Activated T-cell treated with anti-CD3 and anti-CD28 coated beads, Interleukin-2, amount 50 U/mL, for 24 hours (primary cell): ENCODE measurements at regions not wholly inside any gene's neighbourhood (a gene's known extent, or its start where the extent isn't known, plus 50 kb on each side); places are given as distances from the start of the nearest gene placed in this dataset.
"Not testable (repeated sequence)": the region's sequence is repeated elsewhere in the genome, so short reads cannot be mapped to it uniquely, and the experiment has no call there.

ENCODE experiments used
- DNase-seq: peaks from one replicate; pipeline ENCODE4 v3.0.0-alpha.2; 2020
- H3K27ac Mint-ChIP-seq: 2 replicates; pipeline ENCODE4 v1.8.0; 2020; ENCODE audit warnings: mild to moderate bottlenecking, mixed read lengths
- H3K27me3 Mint-ChIP-seq: 2 replicates; pipeline ENCODE4 v1.8.0; 2020; ENCODE audit warnings: mixed read lengths
- H3K36me3 Mint-ChIP-seq: 2 replicates; pipeline ENCODE4 v1.8.0; 2020; ENCODE audit warnings: low read depth, mixed read lengths
- H3K4me1 Mint-ChIP-seq: 2 replicates; pipeline ENCODE4 v1.8.0; 2020; ENCODE audit warnings: low read depth, mixed read lengths
- H3K4me3 Mint-ChIP-seq: 2 replicates; pipeline ENCODE4 v1.8.0; 2020; ENCODE audit warnings: mild to moderate bottlenecking, moderate library complexity, mixed read lengths
- H3K9me3 Mint-ChIP-seq: 2 replicates; pipeline ENCODE4 v1.8.0; 2020; ENCODE audit warnings: mixed read lengths

- no peak for DNase-seq
- Mint-ChIP-seq H3K36me3 (no peaks in the 10 kb centered on the region), H3K4me3 (no peak overlapping the region), H3K4me1 (no peaks in the 10 kb centered on the region), H3K27ac (no peak overlapping the region), H3K9me3 (no peaks in the 10 kb centered on the region), H3K27me3 (peaks cover 41% of the 10 kb centered on the region)
Observed at GRCh38 chr6:90687775-90688380, 101.0 kb upstream of the MAP3K7 start.

DNA sequence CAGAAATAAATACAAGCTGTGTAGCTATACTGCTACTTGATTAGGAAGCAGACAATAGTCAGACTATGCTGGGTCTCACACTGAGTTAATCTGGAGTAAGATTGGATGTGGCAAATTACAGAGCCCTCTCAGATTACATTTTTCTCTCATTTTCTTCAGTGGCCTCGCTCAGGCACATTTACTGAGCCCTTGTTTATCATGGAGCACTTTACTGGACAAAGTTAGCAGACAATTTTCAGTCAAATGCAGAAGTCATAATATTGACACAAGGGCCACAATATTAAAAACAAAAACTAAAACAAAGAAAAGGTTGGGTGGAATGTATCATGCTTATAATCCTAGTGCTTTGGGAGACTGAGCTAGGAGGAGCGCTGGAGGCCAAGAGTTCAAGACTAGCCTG is 95.0 kb upstream of the MAP3K7 start:
- peaks cover 12% of the 10 kb centered on the region for H3K27me3 Mint-ChIP-seq
- no peak overlapping the region for H3K4me3 Mint-ChIP-seq
- H3K9me3 Mint-ChIP-seq: no peaks in the 10 kb centered on the region
- H3K27ac Mint-ChIP-seq: no peak overlapping the region
- DNase-seq: no peak
- H3K4me1 Mint-ChIP-seq: no peaks in the 10 kb centered on the region
- no peaks in the 10 kb centered on the region for H3K36me3 Mint-ChIP-seq

DNA sequence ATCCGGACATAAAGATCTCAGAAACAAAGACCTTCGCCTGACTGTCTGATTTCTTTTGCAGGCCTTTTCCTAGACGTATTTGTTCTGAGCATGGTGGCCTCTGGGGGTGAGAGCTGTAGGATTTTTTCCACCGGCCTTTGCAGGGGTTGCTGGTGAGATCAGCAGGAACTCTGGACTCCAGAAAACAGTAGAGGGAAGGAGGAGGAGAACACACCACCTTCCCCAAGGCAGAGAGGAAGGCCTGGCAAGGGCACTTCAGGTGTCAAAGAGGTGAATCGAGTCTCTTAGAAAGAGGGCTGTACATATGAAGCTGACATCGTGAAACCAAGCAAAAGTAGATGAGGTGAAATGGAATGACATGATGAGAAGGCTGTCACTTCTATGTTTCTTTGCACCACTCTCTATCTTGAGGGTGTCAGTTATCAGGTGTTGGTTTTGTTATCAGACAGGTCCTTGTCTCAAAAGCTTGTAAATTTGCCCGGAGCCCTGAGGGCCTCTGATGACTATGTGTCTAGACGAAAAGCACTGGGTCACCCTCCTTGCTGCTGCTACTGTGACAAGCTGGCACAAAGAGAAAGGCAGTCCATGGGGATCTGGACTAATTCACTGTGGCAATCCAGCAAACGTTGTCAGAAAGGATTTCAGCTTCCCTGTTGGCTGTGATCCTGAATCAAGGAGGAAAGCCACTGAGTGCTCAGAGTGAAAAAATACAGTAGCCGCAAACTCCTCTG is 91.3 kb upstream of the MAP3K7 start:
- no peaks in the 10 kb centered on the region for H3K9me3 Mint-ChIP-seq
- H3K4me1 Mint-ChIP-seq: no peaks in the 10 kb centered on the region
- H3K27me3 Mint-ChIP-seq: peaks cover 6% of the 10 kb centered on the region
- no peaks in the 10 kb centered on the region for H3K36me3 Mint-ChIP-seq
- no peak overlapping the region for H3K27ac Mint-ChIP-seq
- H3K4me3 Mint-ChIP-seq: no peak overlapping the region
- DNase-seq: no peak

- peaks cover 6% of the 10 kb centered on the region for H3K27me3 Mint-ChIP-seq
- no peaks in the 10 kb centered on the region for H3K4me1 Mint-ChIP-seq
- H3K9me3 Mint-ChIP-seq: no peaks in the 10 kb centered on the region
- no peaks in the 10 kb centered on the region for H3K36me3 Mint-ChIP-seq
- no peak for DNase-seq
- no peak overlapping the region for H3K4me3 Mint-ChIP-seq
- H3K27ac Mint-ChIP-seq: no peak overlapping the region
Observed at GRCh38 chr6:90677440-90677839, 90.6 kb upstream of the MAP3K7 start.

DNA sequence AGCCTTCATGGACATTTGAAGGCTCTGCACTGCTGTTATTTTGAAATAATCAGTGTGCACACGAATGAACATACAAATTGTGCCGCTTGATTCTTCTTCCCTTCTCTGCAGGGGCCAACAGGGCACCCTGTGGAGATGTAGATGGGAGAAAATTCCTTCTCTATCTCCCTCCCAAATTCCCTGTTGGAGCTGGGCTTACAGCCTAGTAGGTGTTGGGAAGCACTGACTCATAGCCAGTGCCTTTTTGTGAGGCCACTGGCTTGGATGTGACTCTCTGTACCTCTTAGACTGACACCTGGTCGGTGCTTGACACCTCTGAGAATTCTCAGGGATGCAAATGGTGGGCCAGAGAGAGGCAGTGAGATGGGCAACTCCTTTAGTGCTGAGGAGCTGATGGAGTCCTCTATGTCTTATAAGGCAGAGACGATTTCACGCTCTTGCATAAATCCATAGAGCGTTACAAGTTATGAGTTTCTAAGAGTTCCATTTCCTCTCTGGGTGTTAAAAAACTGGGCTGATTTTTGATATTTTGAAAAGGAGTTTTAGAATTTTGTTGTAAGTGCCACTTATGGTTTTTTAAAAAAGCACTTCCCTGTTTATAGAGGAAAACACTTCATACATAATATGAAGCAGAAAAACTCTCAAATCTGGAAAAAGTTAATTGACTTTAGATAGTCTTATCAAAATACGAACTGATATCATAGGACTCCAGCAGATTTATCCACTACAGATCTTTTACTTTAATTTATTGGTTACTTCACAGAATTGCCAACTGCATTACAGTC is 89.8 kb upstream of the MAP3K7 start:
- H3K27ac Mint-ChIP-seq: no peak overlapping the region
- H3K4me3 Mint-ChIP-seq: no peak overlapping the region
- no peaks in the 10 kb centered on the region for H3K9me3 Mint-ChIP-seq
- no peaks in the 10 kb centered on the region for H3K4me1 Mint-ChIP-seq
- H3K27me3 Mint-ChIP-seq: peaks cover 6% of the 10 kb centered on the region
- H3K36me3 Mint-ChIP-seq: no peaks in the 10 kb centered on the region
- DNase-seq: no peak

GRCh38 chr6:90675107-90675506 is 88.2 kb upstream of the MAP3K7 start:
- H3K27ac Mint-ChIP-seq, H3K4me3 Mint-ChIP-seq, H3K36me3 Mint-ChIP-seq, H3K4me1 Mint-ChIP-seq, DNase-seq, H3K9me3 Mint-ChIP-seq, H3K27me3 Mint-ChIP-seq: not testable (repeated sequence)

- not testable (repeated sequence) for H3K27me3 Mint-ChIP-seq, H3K36me3 Mint-ChIP-seq, H3K27ac Mint-ChIP-seq, H3K4me3 Mint-ChIP-seq, H3K9me3 Mint-ChIP-seq, DNase-seq, H3K4me1 Mint-ChIP-seq
Observed at GRCh38 chr6:90674077-90674476, 87.2 kb upstream of the MAP3K7 start.

GRCh38 chr6:90669846-90670245 is 83.0 kb upstream of the MAP3K7 start:
- peaks cover 6% of the 10 kb centered on the region for H3K27me3 Mint-ChIP-seq
- no peaks in the 10 kb centered on the region for H3K4me1 Mint-ChIP-seq
- no peak overlapping the region for H3K27ac Mint-ChIP-seq
- H3K9me3 Mint-ChIP-seq: no peaks in the 10 kb centered on the region
- H3K36me3 Mint-ChIP-seq: no peaks in the 10 kb centered on the region
- no peak for DNase-seq
- no peak overlapping the region for H3K4me3 Mint-ChIP-seq

- Mint-ChIP-seq H3K9me3 (no peaks in the 10 kb centered on the region), H3K27ac (no peak overlapping the region), H3K27me3 (peaks cover 1% of the 10 kb centered on the region), H3K36me3 (no peaks in the 10 kb centered on the region), H3K4me3 (no peak overlapping the region), H3K4me1 (no peaks in the 10 kb centered on the region)
- no peak for DNase-seq
Observed at GRCh38 chr6:90669420-90669819, 82.5 kb upstream of the MAP3K7 start.

DNA sequence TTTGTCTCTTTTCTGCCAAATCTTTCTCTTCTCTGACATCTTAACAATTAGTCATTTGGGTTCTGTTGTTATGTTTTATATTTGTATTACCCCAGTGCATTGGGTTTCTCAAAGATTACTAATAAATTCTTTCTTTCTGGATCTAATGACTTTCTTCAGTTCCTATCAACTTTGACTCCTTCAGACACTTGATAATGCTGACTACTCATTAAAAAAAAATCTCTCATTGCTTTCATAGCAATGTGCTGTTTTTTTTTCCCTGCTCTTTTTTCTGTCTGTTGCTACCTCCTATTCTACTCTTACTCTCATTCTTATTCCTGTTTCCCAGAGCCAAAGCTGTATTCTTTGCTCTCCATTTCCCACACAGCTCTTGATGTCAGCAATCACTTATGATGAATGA is 81.3 kb upstream of the MAP3K7 start:
- no peak overlapping the region for H3K4me3 Mint-ChIP-seq
- peaks cover 3% of the 10 kb centered on the region for H3K9me3 Mint-ChIP-seq
- H3K27ac Mint-ChIP-seq: no peak overlapping the region
- H3K36me3 Mint-ChIP-seq: no peaks in the 10 kb centered on the region
- DNase-seq: no peak
- no peaks in the 10 kb centered on the region for H3K4me1 Mint-ChIP-seq
- H3K27me3 Mint-ChIP-seq: no peaks in the 10 kb centered on the region

- no peaks in the 10 kb centered on the region for H3K4me1 Mint-ChIP-seq
- no peak for DNase-seq
- no peak overlapping the region for H3K4me3 Mint-ChIP-seq
- H3K27ac Mint-ChIP-seq: no peak overlapping the region
- no peaks in the 10 kb centered on the region for H3K27me3 Mint-ChIP-seq
- H3K36me3 Mint-ChIP-seq: no peaks in the 10 kb centered on the region
- peaks cover 10% of the 10 kb centered on the region for H3K9me3 Mint-ChIP-seq
Observed at GRCh38 chr6:90663873-90664272, 77.0 kb upstream of the MAP3K7 start.

- H3K4me1 Mint-ChIP-seq: no peaks in the 10 kb centered on the region
- H3K9me3 Mint-ChIP-seq: peaks cover 10% of the 10 kb centered on the region
- DNase-seq: no peak
- no peaks in the 10 kb centered on the region for H3K36me3 Mint-ChIP-seq
- peaks cover under 1% of the 10 kb centered on the region for H3K27me3 Mint-ChIP-seq
- H3K4me3 Mint-ChIP-seq: no peak overlapping the region
- no peak overlapping the region for H3K27ac Mint-ChIP-seq
Observed at GRCh38 chr6:90663106-90663505, 76.2 kb upstream of the MAP3K7 start.

- Mint-ChIP-seq H3K36me3 (no peaks in the 10 kb centered on the region), H3K27ac (no peak overlapping the region), H3K27me3 (peaks cover 12% of the 10 kb centered on the region), H3K9me3 (peaks cover 10% of the 10 kb centered on the region), H3K4me1 (no peaks in the 10 kb centered on the region), H3K4me3 (no peak overlapping the region)
- DNase-seq: no peak
Observed at GRCh38 chr6:90660931-90661330, 74.1 kb upstream of the MAP3K7 start.

GRCh38 chr6:90658497-90658896 is 71.6 kb upstream of the MAP3K7 start:
- Mint-ChIP-seq H3K27me3 (peaks cover 21% of the 10 kb centered on the region), H3K4me3 (no peak overlapping the region), H3K9me3 (peaks cover 7% of the 10 kb centered on the region)

GRCh38 chr6:90656325-90656724 is 69.5 kb upstream of the MAP3K7 start:
- H3K4me1 Mint-ChIP-seq: no peaks in the 10 kb centered on the region
- peaks cover 24% of the 10 kb centered on the region for H3K27me3 Mint-ChIP-seq
- H3K4me3 Mint-ChIP-seq: no peak overlapping the region
- no peaks in the 10 kb centered on the region for H3K9me3 Mint-ChIP-seq
- no peaks in the 10 kb centered on the region for H3K36me3 Mint-ChIP-seq
- DNase-seq: no peak
- H3K27ac Mint-ChIP-seq: no peak overlapping the region

More at GRCh38 chr6:90658497-90658896, 71.6 kb upstream of the MAP3K7 start:
- H3K4me1 Mint-ChIP-seq: no peaks in the 10 kb centered on the region
- no peak overlapping the region for H3K27ac Mint-ChIP-seq
- H3K36me3 Mint-ChIP-seq: no peaks in the 10 kb centered on the region
- no peak for DNase-seq
